ENCODE measurements at regions not wholly inside any gene's neighbourhood (a gene's known extent, or its start where the extent isn't known, plus 50 kb on each side); places are given as distances from the start of the nearest gene placed in this dataset.
A peak's percentile ranks its signal among the peaks of the same experiment; 100 is the strongest.
"Not testable (repeated sequence)": the region's sequence is repeated elsewhere in the genome, so short reads cannot be mapped to it uniquely, and the experiment has no call there.

GRCh38 chr13:60214213-60215055 is 50.7 kb upstream of the DIAPH3 start:
- no peak for DNase-seq (ENCODE audit: extremely low read depth in 1 of 2, low read depth in 1 of 2)

- no peak for DNase-seq (ENCODE audit: extremely low read depth in 1 of 2, low read depth in 1 of 2)
Measured at GRCh38 chr13:60220072-60220471, 56.3 kb upstream of the DIAPH3 start.

GRCh38 chr13:60221581-60221980 is 57.9 kb upstream of the DIAPH3 start:
- DNase-seq (ENCODE audit: extremely low read depth in 1 of 2, low read depth in 1 of 2) = no peak

GRCh38 chr13:60226507-60226906 is 62.8 kb upstream of the DIAPH3 start:
- no peak for DNase-seq (ENCODE audit: extremely low read depth in 1 of 2, low read depth in 1 of 2)

- DNase-seq (ENCODE audit: extremely low read depth in 1 of 2, low read depth in 1 of 2) = no peak
Measured at GRCh38 chr13:60227158-60227557, 63.4 kb upstream of the DIAPH3 start.

- DNase-seq (ENCODE audit: extremely low read depth in 1 of 2, low read depth in 1 of 2) = no peak
Measured at GRCh38 chr13:60229708-60230272, 66.1 kb upstream of the DIAPH3 start.

- no peak for DNase-seq (ENCODE audit: extremely low read depth in 1 of 2, low read depth in 1 of 2)
Measured at GRCh38 chr13:60230593-60230992, 66.9 kb upstream of the DIAPH3 start.

- no peak for DNase-seq (ENCODE audit: extremely low read depth in 1 of 2, low read depth in 1 of 2)
Measured at GRCh38 chr13:60242043-60242595, 78.4 kb upstream of the DIAPH3 start.

- DNase-seq (ENCODE audit: extremely low read depth in 1 of 2, low read depth in 1 of 2) = no peak
Measured at GRCh38 chr13:60244381-60244780, 80.7 kb upstream of the DIAPH3 start.

GRCh38 chr13:60251419-60251818 is 87.7 kb upstream of the DIAPH3 start:
- DNase-seq (ENCODE audit: extremely low read depth in 1 of 2, low read depth in 1 of 2) = not testable (repeated sequence)

- no peak for DNase-seq (ENCODE audit: extremely low read depth in 1 of 2, low read depth in 1 of 2)
Measured at GRCh38 chr13:60258349-60258748, 94.6 kb upstream of the DIAPH3 start.

GRCh38 chr13:60260440-60260839 is 96.7 kb upstream of the DIAPH3 start:
- no peak for DNase-seq (ENCODE audit: extremely low read depth in 1 of 2, low read depth in 1 of 2)

GRCh38 chr13:60261432-60262351 is 98.0 kb upstream of the DIAPH3 start:
- DNase-seq (ENCODE audit: extremely low read depth in 1 of 2, low read depth in 1 of 2) = no peak

GRCh38 chr13:60265566-60265965 is 101.8 kb upstream of the DIAPH3 start:
- DNase-seq (ENCODE audit: extremely low read depth in 1 of 2, low read depth in 1 of 2) = no peak

- peak in 1 of 2 donors; percentile 0 for DNase-seq (ENCODE audit: extremely low read depth in 1 of 2, low read depth in 1 of 2)
Measured at GRCh38 chr13:60267498-60268202, 103.9 kb upstream of the DIAPH3 start.

- DNase-seq (ENCODE audit: extremely low read depth in 1 of 2, low read depth in 1 of 2) = no peak
Measured at GRCh38 chr13:60268203-60268555, 104.5 kb upstream of the DIAPH3 start.

- no peak for DNase-seq (ENCODE audit: extremely low read depth in 1 of 2, low read depth in 1 of 2)
Measured at GRCh38 chr13:60273971-60274527, 110.3 kb upstream of the DIAPH3 start.

- no peak for DNase-seq (ENCODE audit: extremely low read depth in 1 of 2, low read depth in 1 of 2)
Measured at GRCh38 chr13:60274655-60275054, 110.9 kb upstream of the DIAPH3 start.

- no peak for DNase-seq (ENCODE audit: extremely low read depth in 1 of 2, low read depth in 1 of 2)
Measured at GRCh38 chr13:60275208-60275607, 111.5 kb upstream of the DIAPH3 start.

- not testable (repeated sequence) for DNase-seq (ENCODE audit: extremely low read depth in 1 of 2, low read depth in 1 of 2)
Measured at GRCh38 chr13:60280524-60280923, 116.5 kb upstream of the TDRD3 start.
